ENCODE measurements at regions not wholly inside any gene's neighbourhood (a gene's known extent, or its start where the extent isn't known, plus 50 kb on each side); places are given as distances from the start of the nearest gene placed in this dataset.

- TF ChIP-seq CTCF (conservative IDR thresholded peaks at IDR 0.05) (no peak), EZH2 (IDR thresholded peaks at IDR 0.05; ENCODE audit: low read depth) (no peak)
Measured at GRCh38 chr14:53695692-53696214, 260.9 kb downstream of the BMP4 start.
